Erythroblast (primary cell): ENCODE measurements at regions not wholly inside any gene's neighbourhood (a gene's known extent, or its start where the extent isn't known, plus 50 kb on each side); places are given as distances from the start of the nearest gene placed in this dataset.

Source experiments
- GATA1 ChIP-seq: IDR thresholded peaks from 2 replicates; pipeline ENCODE4 v1.6.1; 2011; ENCODE audit warnings: low read depth, mild to moderate bottlenecking, control low read depth, low read length, moderate library complexity
- POLR2A ChIP-seq: IDR thresholded peaks from 2 replicates; pipeline ENCODE4 v1.6.1; 2011; ENCODE audit warnings: mild to moderate bottlenecking, low read length

DNA sequence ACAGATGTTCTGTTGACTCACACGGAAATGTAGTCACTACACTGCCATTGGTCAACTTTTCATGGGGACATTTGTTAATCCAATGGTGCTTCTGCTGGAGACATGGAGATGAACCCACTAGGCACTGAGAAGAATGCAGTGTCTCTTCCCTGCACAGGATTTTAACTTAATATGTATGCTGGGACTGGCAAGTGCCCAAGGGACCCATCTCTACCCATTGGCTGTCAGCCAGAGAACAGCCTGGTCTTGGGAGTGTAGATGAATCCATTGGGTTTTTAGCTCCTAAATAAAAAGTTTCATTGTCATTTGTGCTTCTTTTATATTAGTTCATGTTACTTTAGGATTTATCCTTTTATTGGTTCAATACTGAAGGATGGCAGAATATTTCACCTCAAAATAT is 195.8 kb upstream of the CDH6 start:
- no peak for TF ChIP-seq POLR2A
- no peak for TF ChIP-seq GATA1
